PC-9 (cell line): ENCODE measurements at regions not wholly inside any gene's neighbourhood (a gene's known extent, or its start where the extent isn't known, plus 50 kb on each side); places are given as distances from the start of the nearest gene placed in this dataset.

ENCODE experiments used
- CTCF ChIP-seq: fragments of 200-600 bp; sonication (generic); conservative IDR thresholded peaks from 2 replicates; pipeline ENCODE4 v1.6.1; 2017; ENCODE audit warnings: mixed run types, antibody characterized with exemption, mild to moderate bottlenecking, moderate library complexity
- EZH2 ChIP-seq: fragments of 200-600 bp; sonication (generic); IDR thresholded peaks from 2 replicates; pipeline ENCODE4 v1.8.0; 2017; ENCODE audit warnings: antibody characterized with exemption, low read depth

DNA sequence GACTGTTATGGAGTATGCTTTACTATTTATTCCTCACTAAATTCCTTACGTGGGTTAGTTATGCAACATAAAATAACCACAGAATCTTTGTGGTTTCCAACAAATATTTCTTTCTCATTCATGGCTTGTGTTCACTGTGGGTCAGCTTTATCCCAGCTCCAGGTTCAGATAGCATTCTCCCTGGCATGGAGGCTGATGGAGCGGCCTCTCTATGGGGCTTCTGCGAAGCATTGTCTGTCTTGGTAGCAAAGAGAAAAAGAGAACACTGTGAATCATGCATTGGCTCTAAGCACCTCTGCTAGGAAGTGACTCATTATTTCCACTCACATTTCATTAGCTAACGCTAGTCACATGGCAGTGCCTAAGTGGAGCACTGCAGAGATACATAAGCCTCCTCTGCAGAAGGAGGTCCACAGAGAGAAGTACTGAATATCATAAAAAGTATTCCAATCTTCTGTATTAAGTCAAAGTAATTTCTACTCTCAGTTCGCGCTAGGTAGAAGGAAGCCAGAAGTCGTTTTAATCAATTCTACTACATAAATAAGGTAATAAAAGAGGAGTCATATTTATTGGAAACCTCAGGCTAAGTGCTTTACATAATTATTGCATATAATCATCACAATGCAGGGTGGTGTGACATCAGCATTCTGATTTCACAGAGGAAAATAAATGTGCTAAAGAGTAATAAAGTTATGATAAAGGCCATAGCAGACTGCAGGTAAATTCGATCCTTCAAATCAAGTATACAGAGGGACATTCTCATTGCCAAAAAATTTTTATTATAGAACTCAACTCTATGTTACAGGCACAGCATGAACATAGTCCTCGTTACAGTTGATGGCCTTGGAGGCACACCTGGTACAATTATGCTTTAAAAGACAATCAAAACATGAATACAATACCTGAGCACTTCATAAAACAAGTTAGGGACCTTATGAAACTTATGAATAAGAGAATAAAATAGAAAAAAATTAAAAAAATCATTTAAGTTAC, 531.1 kb downstream of the CETN3 start:
- no peak for TF ChIP-seq CTCF
- no peak for TF ChIP-seq EZH2
